Neural progenitor cell (in vitro differentiated cells): ENCODE measurements at regions not wholly inside any gene's neighbourhood (a gene's known extent, or its start where the extent isn't known, plus 50 kb on each side); places are given as distances from the start of the nearest gene placed in this dataset.

Source experiments
- CTCF ChIP-seq: fragments of 200-600 bp; sonication (generic); IDR thresholded peaks from 2 replicates; pipeline ENCODE4 v1.5.1; 2017; ENCODE audit warnings: antibody characterized with exemption, mild to moderate bottlenecking
- EZH2 ChIP-seq: fragments of 200-600 bp; sonication (generic); IDR thresholded peaks from 2 replicates; pipeline ENCODE4 v1.6.1; 2017; ENCODE audit warnings: antibody characterized with exemption, mild to moderate bottlenecking, moderate library complexity
- EZH2phosphoT487 ChIP-seq: fragments of 200-600 bp; sonication (generic); IDR thresholded peaks from 2 replicates; pipeline ENCODE4 v1.6.1; 2017; ENCODE audit warnings: antibody characterized with exemption

GRCh38 chr6:80592436-80592835 is 486.0 kb downstream of the BCKDHB start:
- no peak for TF ChIP-seq CTCF
- no peak for TF ChIP-seq EZH2
- no peak for TF ChIP-seq EZH2phosphoT487
